Hepatocyte (in vitro differentiated cells): ENCODE measurements at regions not wholly inside any gene's neighbourhood (a gene's known extent, or its start where the extent isn't known, plus 50 kb on each side); places are given as distances from the start of the nearest gene placed in this dataset.
A peak's percentile ranks its signal among the peaks of the same experiment; 100 is the strongest.

Source experiments
- DNase-seq: peaks from one replicate; pipeline ENCODE4 v3.0.0-alpha.2; 2016; ENCODE audit warnings: low spot score
- H2AFZ ChIP-seq: fragments of 200-600 bp; sonication (generic); 2 replicates; pipeline ENCODE4 v1.6.0; 2016; ENCODE audit warnings: antibody characterized with exemption, mild to moderate bottlenecking
- H3K27ac ChIP-seq: fragments of 200-600 bp; sonication (generic); 2 replicates; pipeline ENCODE4 v1.5.1; 2016; ENCODE audit warnings: mild to moderate bottlenecking
- H3K27me3 ChIP-seq: fragments of 200-600 bp; sonication (generic); 2 replicates; pipeline ENCODE4 v1.6.1; 2016
- H3K36me3 ChIP-seq: fragments of 200-600 bp; sonication (generic); replicated peaks from 2 replicates; pipeline ENCODE4 v1.5.1; 2016; ENCODE audit warnings: low read depth; ENCODE audit not compliant: insufficient read depth
- H3K4me1 ChIP-seq: fragments of 200-600 bp; sonication (generic); 2 replicates; pipeline ENCODE4 v1.5.1; 2016; ENCODE audit warnings: mild to moderate bottlenecking, moderate library complexity; ENCODE audit not compliant: insufficient read depth
- H3K4me2 ChIP-seq: fragments of 200-600 bp; sonication (generic); 2 replicates; pipeline ENCODE4 v1.6.0; 2016
- H3K4me3 ChIP-seq: fragments of 200-600 bp; sonication (generic); 2 replicates; pipeline ENCODE4 v1.5.1; 2016; ENCODE audit warnings: mild to moderate bottlenecking
- H3K79me2 ChIP-seq: fragments of 200-600 bp; sonication (generic); 2 replicates; pipeline ENCODE4 v1.6.0; 2017; ENCODE audit warnings: mild to moderate bottlenecking
- H3K9me2 ChIP-seq: fragments of 200-600 bp; sonication (generic); replicated peaks from 2 replicates; pipeline ENCODE4 v1.6.0; 2017; ENCODE audit warnings: mild to moderate bottlenecking; ENCODE audit not compliant: insufficient read depth
- H3K9me3 ChIP-seq: fragments of 200-600 bp; sonication (generic); 2 replicates; pipeline ENCODE4 v1.5.1; 2016; ENCODE audit warnings: low read depth, mild to moderate bottlenecking
- H4K20me1 ChIP-seq: fragments of 200-600 bp; sonication (generic); 2 replicates; pipeline ENCODE4 v1.6.0; 2016; ENCODE audit warnings: mild to moderate bottlenecking; ENCODE audit not compliant: insufficient read depth, poor library complexity, severe bottlenecking
- CTCF ChIP-seq: fragments of 200-600 bp; sonication (generic); IDR thresholded peaks from 2 replicates; pipeline ENCODE4 v1.5.1; 2016; ENCODE audit warnings: antibody characterized with exemption, mild to moderate bottlenecking; ENCODE audit not compliant: poor library complexity
- EZH2 ChIP-seq: fragments of 200-600 bp; sonication (generic); IDR thresholded peaks from 2 replicates; pipeline ENCODE4 v1.6.1; 2016; ENCODE audit warnings: antibody characterized with exemption, mild to moderate bottlenecking, borderline replicate concordance
- EZH2phosphoT487 ChIP-seq: fragments of 200-600 bp; sonication (generic); IDR thresholded peaks from one replicate; pipeline ENCODE4 v1.6.1; 2018; ENCODE audit warnings: antibody characterized with exemption, mild to moderate bottlenecking, low read depth, moderate library complexity; ENCODE audit not compliant: unreplicated experiment, severe bottlenecking
- WGBS: methylation state at CpG from one replicate; pipeline ENCODE4 v1.1.6; 2016; ENCODE audit warnings: low lambda C conversion rate; ENCODE audit errors: missing lambda C conversion rate; 5-methylcytosine and 5-hydroxymethylcytosine counted together

GRCh38 chr5:66438087-66438486 lies 158.1 kb upstream of the MAST4 start:
- Histone ChIP-seq H3K4me2 (no peak overlapping the region), H3K27ac (no peak overlapping the region), H3K9me2 (no peaks in the 10 kb centered on the region), H3K36me3 (no peaks in the 10 kb centered on the region), H3K4me1 (peaks cover 5% of the 10 kb centered on the region), H3K27me3 (no peaks in the 10 kb centered on the region), H3K9me3 (no peaks in the 10 kb centered on the region), H4K20me1 (no peaks in the 10 kb centered on the region), H3K79me2 (no peaks in the 10 kb centered on the region), H2AFZ (no peak overlapping the region), H3K4me3 (no peak overlapping the region)
- TF ChIP-seq CTCF = no peak
- TF ChIP-seq EZH2phosphoT487 = no peak
- TF ChIP-seq EZH2 = no peak
- DNase-seq = no peak
- WGBS = 93% methylated on average over 4 of the region's 4 CpGs

- Histone ChIP-seq H3K9me3 (no peaks in the 10 kb centered on the region), H3K4me2 (no peak overlapping the region), H3K4me1 (peaks cover 5% of the 10 kb centered on the region), H3K9me2 (no peaks in the 10 kb centered on the region), H3K4me3 (no peak overlapping the region), H2AFZ (no peak overlapping the region), H3K79me2 (no peaks in the 10 kb centered on the region), H3K27me3 (no peaks in the 10 kb centered on the region), H4K20me1 (no peaks in the 10 kb centered on the region), H3K36me3 (no peaks in the 10 kb centered on the region), H3K27ac (no peak overlapping the region)
- no peak for DNase-seq
- TF ChIP-seq EZH2phosphoT487 = no peak
- no peak for TF ChIP-seq CTCF
- no peak for TF ChIP-seq EZH2
- WGBS = 92% methylated on average over 3 of the region's 3 CpGs
These were observed 157.5 kb upstream of the MAST4 start for GRCh38 chr5:66438696-66439095.

GRCh38 chr5:66440202-66440680 lies 156.0 kb upstream of the MAST4 start:
- H3K27ac ChIP-seq = no peak overlapping the region
- no peaks in the 10 kb centered on the region for H3K79me2 ChIP-seq
- H3K4me3 ChIP-seq = no peak overlapping the region
- H2AFZ ChIP-seq = no peak overlapping the region
- TF ChIP-seq EZH2phosphoT487 (no peak), EZH2 (no peak), CTCF (no peak)
- H3K4me1 ChIP-seq = peaks cover 5% of the 10 kb centered on the region
- WGBS = 78% methylated on average over 5 of the region's 5 CpGs
- H4K20me1 ChIP-seq = no peaks in the 10 kb centered on the region
- no peak overlapping the region for H3K4me2 ChIP-seq
- no peaks in the 10 kb centered on the region for H3K9me2 ChIP-seq
- no peaks in the 10 kb centered on the region for H3K9me3 ChIP-seq
- no peaks in the 10 kb centered on the region for H3K27me3 ChIP-seq
- no peaks in the 10 kb centered on the region for H3K36me3 ChIP-seq
- DNase-seq = peak; percentile 8

GRCh38 chr5:66441351-66441750 lies 154.8 kb upstream of the MAST4 start:
- Histone ChIP-seq H3K9me2 (no peaks in the 10 kb centered on the region), H2AFZ (no peak overlapping the region), H3K9me3 (no peaks in the 10 kb centered on the region), H3K79me2 (no peaks in the 10 kb centered on the region), H3K27ac (no peak overlapping the region), H3K27me3 (no peaks in the 10 kb centered on the region), H3K4me3 (peak overlapping the region; percentile 8), H3K36me3 (no peaks in the 10 kb centered on the region), H3K4me1 (peaks cover 5% of the 10 kb centered on the region), H3K4me2 (no peak overlapping the region), H4K20me1 (no peaks in the 10 kb centered on the region)
- WGBS = 70% methylated on average over 1 of the region's 1 CpG
- TF ChIP-seq EZH2phosphoT487 = no peak
- no peak for TF ChIP-seq EZH2
- no peak for TF ChIP-seq CTCF
- DNase-seq = no peak
